SK-N-SH treated with all-trans-retinoic acid at 6 μM for 48 hours (cell line): ENCODE measurements at regions not wholly inside any gene's neighbourhood (a gene's known extent, or its start where the extent isn't known, plus 50 kb on each side); places are given as distances from the start of the nearest gene placed in this dataset.

Source experiments
- CREB5 ChIP-seq: fragments of 250-450 bp; sonication (Bioruptor Pico); IDR thresholded peaks from 2 replicates; pipeline ENCODE4 v1.5.1; 2020; ENCODE audit warnings: low read depth, mild to moderate bottlenecking, moderate library complexity
- PATZ1 ChIP-seq: fragments of 250-450 bp; sonication (Bioruptor Pico); IDR thresholded peaks from 2 replicates; pipeline ENCODE4 v1.8.0; 2020; ENCODE audit warnings: mild to moderate bottlenecking, moderate library complexity, borderline replicate concordance
- ZFP3 ChIP-seq: fragments of 250-450 bp; sonication (Bioruptor Pico); IDR thresholded peaks from 2 replicates; pipeline ENCODE4 v1.5.0; 2020; ENCODE audit warnings: mild to moderate bottlenecking, moderate library complexity

- TF ChIP-seq ZFP3 (no peak), CREB5 (CRISPR knock-in tag) (no peak), PATZ1 (CRISPR knock-in tag) (no peak)
These were observed 159.1 kb upstream of the KL start for GRCh38 chr13:32857077-32857476.
